HG03097 (cell line): ENCODE measurements at regions not wholly inside any gene's neighbourhood (a gene's known extent, or its start where the extent isn't known, plus 50 kb on each side); places are given as distances from the start of the nearest gene placed in this dataset.

ENCODE experiments used
- ATAC-seq: cut with Tn5 transposase; IDR thresholded peaks from one replicate; pipeline ENCODE4 v1.9.1; 2021; ENCODE audit not compliant: unreplicated experiment, low FRiP score

DNA sequence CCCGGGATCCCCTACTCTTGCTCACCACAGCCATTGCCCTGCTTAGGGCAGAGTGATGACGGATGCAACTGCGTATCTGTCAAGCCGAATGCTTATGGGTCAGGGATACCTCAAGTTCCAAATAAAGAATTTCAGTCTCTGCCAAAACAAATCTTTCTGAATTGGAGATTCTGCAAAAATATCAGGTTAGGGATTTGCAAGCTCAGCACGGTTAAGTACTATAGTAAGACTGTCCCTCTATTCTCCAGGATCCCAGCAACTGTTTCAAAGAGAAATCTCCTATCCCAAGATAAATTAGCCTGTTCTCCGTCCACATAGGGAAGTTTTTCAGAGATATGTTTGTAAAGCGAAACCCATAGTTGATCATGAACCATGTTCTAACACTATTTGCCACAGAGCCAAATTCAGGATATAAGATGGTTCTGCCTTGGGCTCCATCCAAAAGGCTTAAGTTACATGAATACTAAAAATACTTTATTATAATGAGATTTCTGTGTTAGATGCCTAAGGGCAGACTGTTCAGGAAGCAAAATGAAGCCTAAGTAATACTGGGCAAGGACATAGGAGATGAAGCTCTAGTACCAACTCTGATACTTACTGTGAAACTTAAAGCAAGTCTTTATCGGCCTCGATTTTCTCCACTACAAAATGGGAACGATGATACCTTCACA is 100.1 kb upstream of the LPP start:
- ATAC-seq = no peak

DNA sequence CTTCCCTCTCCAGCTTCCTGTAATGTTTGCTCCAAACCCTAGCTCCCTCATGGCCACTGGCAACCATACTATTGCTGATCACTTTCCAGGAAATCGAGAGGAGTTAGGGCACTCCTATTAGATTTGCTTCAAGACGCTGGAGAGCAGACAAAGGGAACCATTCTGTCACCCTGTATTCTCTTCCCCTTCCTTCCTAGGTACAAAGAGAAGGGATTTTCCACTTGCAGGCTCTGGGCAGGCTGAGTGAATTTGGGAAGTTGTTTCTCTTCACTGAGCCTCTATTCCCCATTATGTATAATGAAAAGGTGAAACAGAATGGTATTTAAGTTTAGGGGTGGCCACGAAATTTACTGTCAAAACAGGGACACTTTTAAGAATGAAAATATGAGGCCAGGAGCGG is 99.4 kb upstream of the LPP start:
- no peak for ATAC-seq

- no peak for ATAC-seq
Observed at GRCh38 chr3:188055388-188055787, 98.6 kb upstream of the LPP start.

GRCh38 chr3:188057124-188057523 is 96.8 kb upstream of the LPP start:
- no peak for ATAC-seq

DNA sequence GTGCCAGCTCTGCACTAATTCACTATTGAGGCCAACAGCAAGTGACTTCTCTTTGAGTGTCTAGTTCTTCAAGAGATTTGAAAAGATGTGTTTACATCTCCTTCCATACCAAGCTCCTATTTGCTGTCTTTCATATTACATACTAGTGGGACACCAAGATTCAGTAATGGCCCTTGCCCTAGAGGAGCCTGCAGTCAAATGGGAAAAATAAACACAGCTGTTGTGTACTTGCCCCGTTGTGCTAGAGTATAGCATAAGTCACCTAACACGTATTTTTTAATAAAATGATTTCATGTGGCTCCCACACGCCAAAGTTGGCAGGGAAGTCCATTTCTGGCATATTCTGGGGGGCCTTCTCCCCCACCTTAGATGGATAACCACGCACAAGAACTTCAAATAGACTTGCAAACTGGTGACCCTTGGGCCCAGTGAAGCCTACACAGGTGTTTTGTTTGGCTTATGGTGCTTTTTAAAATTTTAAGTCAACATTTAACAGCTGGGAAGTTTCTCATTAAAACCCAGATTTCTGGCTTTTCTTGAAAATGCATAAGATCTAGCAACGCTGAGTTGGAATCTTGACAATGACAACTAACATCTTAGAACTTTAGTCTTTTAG is 95.3 kb upstream of the LPP start:
- no peak for ATAC-seq

- no peak for ATAC-seq
Observed at GRCh38 chr3:188059351-188059750, 94.6 kb upstream of the LPP start.

- no peak for ATAC-seq
Observed at GRCh38 chr3:188060264-188060835, 93.6 kb upstream of the LPP start.

- no peak for ATAC-seq
Observed at GRCh38 chr3:188060840-188061544, 93.0 kb upstream of the LPP start.

GRCh38 chr3:188062216-188062615 is 91.7 kb upstream of the LPP start:
- no peak for ATAC-seq

GRCh38 chr3:188064831-188065493 is 89.0 kb upstream of the LPP start:
- no peak for ATAC-seq

DNA sequence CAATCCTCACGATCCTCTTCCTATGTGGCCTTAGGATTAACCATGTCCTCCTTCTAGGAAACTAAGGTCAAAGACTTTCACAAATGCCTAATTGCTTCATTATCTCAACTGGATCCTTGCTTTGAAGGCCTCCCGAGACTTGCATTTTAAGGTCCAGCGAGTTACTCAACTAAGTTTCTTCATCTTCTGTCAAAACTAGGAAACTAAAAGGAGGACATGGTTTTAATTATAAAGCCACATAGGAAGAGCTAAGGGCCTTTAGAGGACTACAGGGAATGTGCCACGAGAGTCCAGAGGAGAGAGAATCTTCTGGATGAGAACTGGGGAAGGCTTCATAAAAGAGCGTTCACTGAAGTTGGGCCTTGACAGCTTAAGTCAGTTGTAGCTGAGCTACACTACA is 87.8 kb upstream of the LPP start:
- no peak for ATAC-seq

- no peak for ATAC-seq
Observed at GRCh38 chr3:188067932-188068331, 86.0 kb upstream of the LPP start.

DNA sequence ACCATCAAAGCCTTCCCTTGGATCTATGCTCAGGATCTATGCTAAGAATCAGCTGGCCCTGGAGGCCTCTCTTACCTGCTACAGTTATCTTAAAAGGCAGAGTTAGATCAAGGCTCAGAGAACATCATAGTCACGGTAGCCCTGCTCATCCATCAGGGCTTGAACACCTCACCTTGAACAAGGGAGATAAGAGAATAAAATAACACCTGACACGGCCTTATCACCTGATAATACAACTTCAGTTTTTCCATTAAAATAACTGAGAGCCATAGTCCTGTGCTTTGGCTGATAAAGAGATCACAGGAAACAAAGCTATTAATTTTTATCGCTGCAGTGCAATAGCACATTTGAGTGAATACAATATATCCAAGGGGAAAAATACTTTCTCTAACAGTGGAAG is 85.6 kb upstream of the LPP start:
- ATAC-seq = no peak

DNA sequence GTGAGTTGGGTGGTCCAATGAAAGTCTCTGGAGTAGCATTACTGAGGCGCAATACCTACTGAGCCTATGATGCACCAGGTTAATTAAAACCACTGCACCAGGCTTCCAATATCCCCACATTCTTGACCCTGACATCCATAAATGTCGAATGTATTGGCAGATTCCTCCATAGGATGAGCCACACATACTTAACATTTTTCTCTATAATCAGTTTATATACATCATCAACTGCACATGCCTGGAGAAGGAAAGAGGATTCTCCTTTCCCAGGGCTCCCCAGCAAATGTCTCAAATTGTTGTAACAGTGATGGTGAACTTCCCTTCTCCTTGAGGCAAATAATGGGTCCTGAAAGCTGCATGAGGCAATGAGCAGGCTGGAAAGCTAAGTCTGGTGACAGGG is 82.3 kb upstream of the LPP start:
- no peak for ATAC-seq

- no peak for ATAC-seq
Observed at GRCh38 chr3:188076176-188076575, 77.8 kb upstream of the LPP start.

GRCh38 chr3:188077160-188077799 is 76.7 kb upstream of the LPP start:
- no peak for ATAC-seq

DNA sequence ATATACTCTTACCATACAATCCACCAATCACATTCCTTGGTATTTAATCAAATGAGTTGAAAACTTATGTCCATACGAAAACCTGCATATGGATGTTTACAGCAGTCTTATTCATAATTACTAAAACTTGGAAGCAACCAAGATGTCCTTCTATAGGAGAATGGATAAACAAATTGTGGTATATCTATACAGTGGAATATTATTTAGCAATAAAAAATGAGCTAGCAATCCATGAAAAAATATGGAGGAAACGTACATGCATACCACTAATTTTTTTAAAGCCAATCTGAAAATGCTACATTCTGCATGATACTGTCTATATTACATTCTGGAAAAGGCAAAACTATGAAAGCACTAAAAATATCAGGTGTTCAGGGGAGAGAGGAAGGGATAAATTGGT is 73.9 kb upstream of the LPP start:
- ATAC-seq = no peak

GRCh38 chr3:188082031-188082430 is 71.9 kb upstream of the LPP start:
- no peak for ATAC-seq

GRCh38 chr3:188082450-188082849 is 71.5 kb upstream of the LPP start:
- no peak for ATAC-seq

- ATAC-seq = no peak
Observed at GRCh38 chr3:188083011-188083410, 70.9 kb upstream of the LPP start.
